ENCODE measurements at regions not wholly inside any gene's neighbourhood (a gene's known extent, or its start where the extent isn't known, plus 50 kb on each side); places are given as distances from the start of the nearest gene placed in this dataset.
A peak's percentile ranks its signal among the peaks of the same experiment; 100 is the strongest.

- no peak for DNase-seq (ENCODE audit: low spot score)
- ChIA-PET CTCF (no interaction called here), POLR2A (ENCODE audit: low non-redundant PET) (no interaction called here)
- TF ChIP-seq EZH2 (IDR thresholded peaks at IDR 0.05; ENCODE audit: borderline replicate concordance, low read depth, low read length, poor library complexity, severe bottlenecking): no peak
- TF ChIP-seq, protein P1, sequence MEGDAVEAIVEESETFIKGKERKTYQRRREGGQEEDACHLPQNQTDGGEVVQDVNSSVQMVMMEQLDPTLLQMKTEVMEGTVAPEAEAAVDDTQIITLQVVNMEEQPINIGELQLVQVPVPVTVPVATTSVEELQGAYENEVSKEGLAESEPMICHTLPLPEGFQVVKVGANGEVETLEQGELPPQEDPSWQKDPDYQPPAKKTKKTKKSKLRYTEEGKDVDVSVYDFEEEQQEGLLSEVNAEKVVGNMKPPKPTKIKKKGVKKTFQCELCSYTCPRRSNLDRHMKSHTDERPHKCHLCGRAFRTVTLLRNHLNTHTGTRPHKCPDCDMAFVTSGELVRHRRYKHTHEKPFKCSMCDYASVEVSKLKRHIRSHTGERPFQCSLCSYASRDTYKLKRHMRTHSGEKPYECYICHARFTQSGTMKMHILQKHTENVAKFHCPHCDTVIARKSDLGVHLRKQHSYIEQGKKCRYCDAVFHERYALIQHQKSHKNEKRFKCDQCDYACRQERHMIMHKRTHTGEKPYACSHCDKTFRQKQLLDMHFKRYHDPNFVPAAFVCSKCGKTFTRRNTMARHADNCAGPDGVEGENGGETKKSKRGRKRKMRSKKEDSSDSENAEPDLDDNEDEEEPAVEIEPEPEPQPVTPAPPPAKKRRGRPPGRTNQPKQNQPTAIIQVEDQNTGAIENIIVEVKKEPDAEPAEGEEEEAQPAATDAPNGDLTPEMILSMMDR (conservative IDR thresholded peaks at IDR 0.05; ENCODE audit: low read depth, low read length): no peak
- H3K36me3 ChIP-seq (ENCODE audit: insufficient read depth, low read length, poor library complexity, severe bottlenecking): no peaks in the 10 kb centered on the region
- BruUV-seq (replicated peaks): no TSS peak
- intact Hi-C loops (cut with micrococcal nuclease; ENCODE audit: unreplicated experiment): loop anchor here (5.0 kb wide), 1 partner anchor 71 kb away; no protein-coding TSS in a partner anchor
- H3K4me3 ChIP-seq (ENCODE audit: low read depth, low read length, poor library complexity, severe bottlenecking): no peak overlapping the region
- H3K9me3 ChIP-seq (ENCODE audit: low read depth, low read length, poor library complexity, severe bottlenecking): no peaks in the 10 kb centered on the region
- peaks cover 47% of the 10 kb centered on the region for H3K4me1 ChIP-seq (ENCODE audit: insufficient read depth, low read length, poor library complexity, severe bottlenecking)
- peak overlapping the region; percentile 73 for H3K27ac ChIP-seq (ENCODE audit: low read depth, low read length, poor library complexity, severe bottlenecking)
- H3K27me3 ChIP-seq (replicated peaks; ENCODE audit: insufficient read depth, low read depth, low read length, poor library complexity): no peaks in the 10 kb centered on the region
Observed at GRCh38 chr4:165667969-165668368, 205.1 kb upstream of the TLL1 start.

DNA sequence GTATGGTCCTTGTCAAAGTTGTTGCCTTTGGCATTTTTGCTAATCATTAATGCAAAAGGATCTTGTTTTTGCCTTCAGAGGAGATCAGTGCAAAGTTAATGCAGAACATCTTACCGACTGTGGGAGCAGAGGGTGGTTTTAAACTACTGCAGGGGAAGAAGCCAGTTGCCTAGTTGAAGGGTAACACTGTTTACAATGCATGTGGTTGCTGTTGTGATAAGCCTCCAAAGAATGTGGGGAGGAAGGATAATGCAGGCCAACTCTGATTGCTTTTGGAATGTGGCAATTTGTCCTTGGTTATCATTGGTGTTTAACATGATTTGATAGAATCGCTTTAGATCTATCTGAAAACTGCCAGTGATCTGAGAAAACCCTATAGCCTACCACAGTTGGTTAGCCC lies 204.3 kb upstream of the TLL1 start:
- no peak overlapping the region for H3K4me3 ChIP-seq (ENCODE audit: low read depth, low read length, poor library complexity, severe bottlenecking)
- no peak for TF ChIP-seq EZH2 (IDR thresholded peaks at IDR 0.05; ENCODE audit: borderline replicate concordance, low read depth, low read length, poor library complexity, severe bottlenecking)
- TF ChIP-seq, protein P1 (conservative IDR thresholded peaks at IDR 0.05; ENCODE audit: low read depth, low read length): no peak
- H3K36me3 ChIP-seq (ENCODE audit: insufficient read depth, low read length, poor library complexity, severe bottlenecking): no peaks in the 10 kb centered on the region
- intact Hi-C loops (cut with micrococcal nuclease; ENCODE audit: unreplicated experiment): loop anchor here (5.0 kb wide), 1 partner anchor 71 kb away; no protein-coding TSS in a partner anchor
- H3K9me3 ChIP-seq (ENCODE audit: low read depth, low read length, poor library complexity, severe bottlenecking): no peaks in the 10 kb centered on the region
- H3K27me3 ChIP-seq (replicated peaks; ENCODE audit: insufficient read depth, low read depth, low read length, poor library complexity): no peaks in the 10 kb centered on the region
- H3K4me1 ChIP-seq (ENCODE audit: insufficient read depth, low read length, poor library complexity, severe bottlenecking): peaks cover 47% of the 10 kb centered on the region
- POLR2A ChIA-PET (ENCODE audit: low non-redundant PET): no interaction called here
- H3K27ac ChIP-seq (ENCODE audit: low read depth, low read length, poor library complexity, severe bottlenecking): peak overlapping the region; percentile 33
- peak; percentile 46 for DNase-seq (ENCODE audit: low spot score)
- CTCF ChIA-PET: no interaction called here
- no TSS peak for BruUV-seq (replicated peaks)

GRCh38 chr4:165677081-165677480 lies 196.0 kb upstream of the TLL1 start:
- intact Hi-C loops (cut with micrococcal nuclease; ENCODE audit: unreplicated experiment): no loop called here
- no peaks in the 10 kb centered on the region for H3K4me1 ChIP-seq (ENCODE audit: insufficient read depth, low read length, poor library complexity, severe bottlenecking)
- no peak overlapping the region for H3K27ac ChIP-seq (ENCODE audit: low read depth, low read length, poor library complexity, severe bottlenecking)
- BruUV-seq (replicated peaks): no TSS peak
- TF ChIP-seq, protein P1 (conservative IDR thresholded peaks at IDR 0.05; ENCODE audit: low read depth, low read length): no peak
- no peak for TF ChIP-seq EZH2 (IDR thresholded peaks at IDR 0.05; ENCODE audit: borderline replicate concordance, low read depth, low read length, poor library complexity, severe bottlenecking)
- CTCF ChIA-PET: no interaction called here
- no peaks in the 10 kb centered on the region for H3K27me3 ChIP-seq (replicated peaks; ENCODE audit: insufficient read depth, low read depth, low read length, poor library complexity)
- DNase-seq (ENCODE audit: low spot score): no peak
- no peaks in the 10 kb centered on the region for H3K9me3 ChIP-seq (ENCODE audit: low read depth, low read length, poor library complexity, severe bottlenecking)
- H3K4me3 ChIP-seq (ENCODE audit: low read depth, low read length, poor library complexity, severe bottlenecking): no peak overlapping the region
- no peaks in the 10 kb centered on the region for H3K36me3 ChIP-seq (ENCODE audit: insufficient read depth, low read length, poor library complexity, severe bottlenecking)
- POLR2A ChIA-PET (ENCODE audit: low non-redundant PET): no interaction called here

All from A673 (cell line).